SK-N-MC (cell line): ENCODE measurements at regions not wholly inside any gene's neighbourhood (a gene's known extent, or its start where the extent isn't known, plus 50 kb on each side); places are given as distances from the start of the nearest gene placed in this dataset.

Experiments
- DNase-seq: peaks from one replicate; pipeline ENCODE4 v3.0.0-alpha.2; 2011; ENCODE audit warnings: low read depth, low spot score
- H3K27ac ChIP-seq: fragments of 200-600 bp; sonication (generic); 2 replicates; pipeline ENCODE4 v1.5.1; 2016; ENCODE audit warnings: mixed run types
- H3K36me3 ChIP-seq: fragments of 200-600 bp; sonication (generic); 2 replicates; pipeline ENCODE4 v1.6.1; 2017; ENCODE audit warnings: antibody characterized with exemption, low read length, mixed read lengths; ENCODE audit not compliant: insufficient read depth
- H3K4me3 ChIP-seq: fragments of 200-600 bp; sonication (generic); 2 replicates; pipeline ENCODE4 v1.5.1; 2016
- H3K9ac ChIP-seq: fragments of 200-600 bp; sonication (generic); 2 replicates; pipeline ENCODE4 v1.8.0; 2017; ENCODE audit warnings: mixed run types, mixed read lengths; ENCODE audit not compliant: insufficient read length
- H3K9me3 ChIP-seq: fragments of 200-600 bp; sonication (generic); 2 replicates; pipeline ENCODE4 v1.6.1; 2017; ENCODE audit warnings: low read depth, mild to moderate bottlenecking, antibody characterized with exemption, low read length, moderate library complexity, mixed read lengths
- EZH2 ChIP-seq: fragments of 200-600 bp; sonication (generic); IDR thresholded peaks from one replicate; pipeline ENCODE4 v1.6.1; 2017; ENCODE audit warnings: antibody characterized with exemption
- FOXP2 ChIP-seq: optimal IDR thresholded peaks from 2 replicates; pipeline ENCODE3; 2011; ENCODE audit warnings: mild to moderate bottlenecking, moderate library complexity; ENCODE audit not compliant: insufficient read depth; ENCODE audit errors: extremely low read length, control extremely low read depth
- POLR2AphosphoS5 ChIP-seq: IDR thresholded peaks from 2 replicates; pipeline ENCODE4 v1.6.1; 2012; ENCODE audit warnings: mild to moderate bottlenecking, low read depth, low read length, borderline replicate concordance

- TF ChIP-seq POLR2AphosphoS5 (no peak), EZH2 (no peak), FOXP2 (no peak)
- no peak overlapping the region for H3K4me3 ChIP-seq
- no peak overlapping the region for H3K27ac ChIP-seq
- DNase-seq: no peak
- no peaks in the 10 kb centered on the region for H3K9me3 ChIP-seq
- H3K9ac ChIP-seq: no peak overlapping the region
- H3K36me3 ChIP-seq: no peaks in the 10 kb centered on the region
Observed at GRCh38 chr20:39233755-39234154, 271.6 kb downstream of the DHX35 start.

- Histone ChIP-seq H3K9ac (no peak overlapping the region), H3K36me3 (no peaks in the 10 kb centered on the region), H3K4me3 (no peak overlapping the region), H3K27ac (no peak overlapping the region), H3K9me3 (no peaks in the 10 kb centered on the region)
- no peak for TF ChIP-seq POLR2AphosphoS5
- no peak for TF ChIP-seq FOXP2
- TF ChIP-seq EZH2: no peak
- no peak for DNase-seq
Observed at GRCh38 chr20:39227416-39227815, 265.3 kb downstream of the DHX35 start.

GRCh38 chr20:39225978-39226377, 263.8 kb downstream of the DHX35 start:
- no peak overlapping the region for H3K9ac ChIP-seq
- no peak for DNase-seq
- H3K9me3 ChIP-seq: no peaks in the 10 kb centered on the region
- H3K4me3 ChIP-seq: no peak overlapping the region
- no peaks in the 10 kb centered on the region for H3K36me3 ChIP-seq
- H3K27ac ChIP-seq: no peak overlapping the region
- no peak for TF ChIP-seq POLR2AphosphoS5
- no peak for TF ChIP-seq FOXP2

- TF ChIP-seq EZH2: no peak
- TF ChIP-seq FOXP2: no peak
- no peak for TF ChIP-seq POLR2AphosphoS5
- Histone ChIP-seq H3K36me3 (no peaks in the 10 kb centered on the region), H3K27ac (no peak overlapping the region), H3K9ac (no peak overlapping the region), H3K9me3 (no peaks in the 10 kb centered on the region), H3K4me3 (no peak overlapping the region)
- DNase-seq: no peak
Observed at GRCh38 chr20:39225536-39225935, 263.4 kb downstream of the DHX35 start.

- Histone ChIP-seq H3K9me3 (no peaks in the 10 kb centered on the region), H3K27ac (no peak overlapping the region), H3K36me3 (no peaks in the 10 kb centered on the region), H3K4me3 (no peak overlapping the region), H3K9ac (no peak overlapping the region)
- TF ChIP-seq FOXP2 (no peak), EZH2 (no peak), POLR2AphosphoS5 (no peak)
- no peak for DNase-seq
Observed at GRCh38 chr20:39222101-39222500, 260.0 kb downstream of the DHX35 start.

GRCh38 chr20:39216195-39216594, 254.1 kb downstream of the DHX35 start:
- TF ChIP-seq POLR2AphosphoS5 (no peak), FOXP2 (no peak), EZH2 (no peak)
- Histone ChIP-seq H3K9ac (no peak overlapping the region), H3K9me3 (no peaks in the 10 kb centered on the region), H3K4me3 (no peak overlapping the region), H3K36me3 (no peaks in the 10 kb centered on the region), H3K27ac (no peak overlapping the region)
- no peak for DNase-seq

GRCh38 chr20:39214828-39215227, 252.7 kb downstream of the DHX35 start:
- DNase-seq: no peak
- no peaks in the 10 kb centered on the region for H3K9me3 ChIP-seq
- no peak overlapping the region for H3K9ac ChIP-seq
- no peak overlapping the region for H3K4me3 ChIP-seq
- TF ChIP-seq POLR2AphosphoS5: no peak
- no peak for TF ChIP-seq EZH2
- TF ChIP-seq FOXP2: no peak
- no peaks in the 10 kb centered on the region for H3K36me3 ChIP-seq
- no peak overlapping the region for H3K27ac ChIP-seq

- no peak for TF ChIP-seq FOXP2
- TF ChIP-seq EZH2: no peak
- TF ChIP-seq POLR2AphosphoS5: no peak
- H3K9me3 ChIP-seq: no peaks in the 10 kb centered on the region
- DNase-seq: no peak
- H3K9ac ChIP-seq: no peak overlapping the region
- H3K27ac ChIP-seq: no peak overlapping the region
- H3K36me3 ChIP-seq: no peaks in the 10 kb centered on the region
- H3K4me3 ChIP-seq: no peak overlapping the region
Observed at GRCh38 chr20:39213476-39214145, 251.5 kb downstream of the DHX35 start.
